SK-N-MC (cell line): ENCODE measurements at regions not wholly inside any gene's neighbourhood (a gene's known extent, or its start where the extent isn't known, plus 50 kb on each side); places are given as distances from the start of the nearest gene placed in this dataset.

Experiments
- DNase-seq: peaks from one replicate; pipeline ENCODE4 v3.0.0-alpha.2; 2011; ENCODE audit warnings: low read depth, low spot score
- H3K27ac ChIP-seq: fragments of 200-600 bp; sonication (generic); 2 replicates; pipeline ENCODE4 v1.5.1; 2016; ENCODE audit warnings: mixed run types
- H3K36me3 ChIP-seq: fragments of 200-600 bp; sonication (generic); 2 replicates; pipeline ENCODE4 v1.6.1; 2017; ENCODE audit warnings: antibody characterized with exemption, low read length, mixed read lengths; ENCODE audit not compliant: insufficient read depth
- H3K4me3 ChIP-seq: fragments of 200-600 bp; sonication (generic); 2 replicates; pipeline ENCODE4 v1.5.1; 2016
- H3K9ac ChIP-seq: fragments of 200-600 bp; sonication (generic); 2 replicates; pipeline ENCODE4 v1.8.0; 2017; ENCODE audit warnings: mixed run types, mixed read lengths; ENCODE audit not compliant: insufficient read length
- H3K9me3 ChIP-seq: fragments of 200-600 bp; sonication (generic); 2 replicates; pipeline ENCODE4 v1.6.1; 2017; ENCODE audit warnings: low read depth, mild to moderate bottlenecking, antibody characterized with exemption, low read length, moderate library complexity, mixed read lengths
- EZH2 ChIP-seq: fragments of 200-600 bp; sonication (generic); IDR thresholded peaks from one replicate; pipeline ENCODE4 v1.6.1; 2017; ENCODE audit warnings: antibody characterized with exemption
- FOXP2 ChIP-seq: optimal IDR thresholded peaks from 2 replicates; pipeline ENCODE3; 2011; ENCODE audit warnings: mild to moderate bottlenecking, moderate library complexity; ENCODE audit not compliant: insufficient read depth; ENCODE audit errors: extremely low read length, control extremely low read depth
- POLR2AphosphoS5 ChIP-seq: IDR thresholded peaks from 2 replicates; pipeline ENCODE4 v1.6.1; 2012; ENCODE audit warnings: mild to moderate bottlenecking, low read depth, low read length, borderline replicate concordance

DNA sequence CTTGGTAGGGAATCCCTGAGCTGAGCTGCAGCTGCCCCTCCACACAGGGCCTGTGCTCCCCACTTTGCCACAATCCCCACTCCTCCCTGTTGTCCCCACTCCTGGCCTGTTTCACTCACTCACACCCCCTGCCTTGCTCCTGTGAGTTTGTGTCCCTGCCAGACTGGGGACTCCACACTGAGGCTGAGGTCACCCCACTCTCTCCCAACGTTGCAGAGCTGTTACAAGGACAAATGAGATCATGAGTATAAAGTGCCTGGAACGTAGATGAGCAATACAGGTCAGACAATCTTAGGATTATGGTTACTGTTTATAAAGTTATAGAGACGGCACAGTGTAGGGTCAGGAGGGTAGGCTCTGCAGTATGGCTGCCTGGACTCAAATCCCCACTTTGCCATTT, 426.0 kb upstream of the SULF2 start:
- no peak overlapping the region for H3K9ac ChIP-seq
- no peaks in the 10 kb centered on the region for H3K36me3 ChIP-seq
- TF ChIP-seq POLR2AphosphoS5 (no peak), FOXP2 (no peak), EZH2 (no peak)
- H3K4me3 ChIP-seq, result no peak overlapping the region
- no peaks in the 10 kb centered on the region for H3K9me3 ChIP-seq
- no peak overlapping the region for H3K27ac ChIP-seq
- no peak for DNase-seq

DNA sequence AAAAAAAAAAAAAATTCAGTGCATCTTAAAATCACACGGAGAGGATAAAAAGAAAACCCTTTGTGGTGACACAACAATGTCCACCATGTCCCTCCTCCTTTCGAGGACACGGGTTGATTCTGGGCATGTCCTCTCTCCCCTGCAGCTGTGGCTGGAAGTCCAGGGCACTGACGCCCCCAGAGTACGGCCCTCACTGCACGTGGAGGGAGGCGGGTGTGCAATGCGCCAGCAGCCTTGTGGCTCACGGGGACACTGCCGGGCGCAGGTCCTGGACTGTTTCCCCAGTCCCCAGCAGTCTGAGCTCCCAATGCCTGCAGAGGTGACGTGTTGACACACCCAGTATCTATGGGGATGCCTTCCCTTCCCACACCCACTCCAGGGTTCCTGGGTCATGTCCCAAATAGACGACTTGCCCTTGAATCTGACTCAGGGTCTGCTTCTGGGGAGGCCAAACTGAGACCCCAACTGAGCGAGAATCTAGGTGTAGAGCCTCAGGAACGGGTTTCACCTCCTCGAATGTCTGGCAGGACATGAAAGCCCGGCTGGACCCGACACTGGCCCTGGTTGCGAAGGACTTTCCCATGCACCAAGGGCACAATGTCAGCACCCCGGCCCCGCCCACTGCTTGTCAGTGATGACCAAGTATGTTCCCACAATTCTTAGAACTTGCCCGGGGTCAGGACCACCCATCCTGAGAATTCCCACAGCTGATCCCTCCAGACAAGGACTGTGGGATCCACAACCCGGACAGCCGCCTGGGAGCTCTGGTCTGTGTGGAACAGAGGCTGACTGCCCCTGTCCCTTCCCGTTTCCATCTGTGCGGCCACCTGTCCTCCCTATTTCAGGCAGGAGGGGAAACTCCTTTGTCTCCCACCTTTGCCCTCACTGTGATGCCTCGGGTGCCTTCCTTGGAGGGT, 425.1 kb upstream of the SULF2 start:
- Histone ChIP-seq H3K27ac (no peak overlapping the region), H3K36me3 (no peaks in the 10 kb centered on the region), H3K9ac (no peak overlapping the region), H3K4me3 (no peak overlapping the region), H3K9me3 (no peaks in the 10 kb centered on the region)
- no peak for DNase-seq
- no peak for TF ChIP-seq POLR2AphosphoS5
- TF ChIP-seq FOXP2, result no peak
- TF ChIP-seq EZH2, result no peak

- no peak for TF ChIP-seq EZH2
- TF ChIP-seq FOXP2, result no peak
- no peak for TF ChIP-seq POLR2AphosphoS5
- no peaks in the 10 kb centered on the region for H3K36me3 ChIP-seq
Measured at GRCh38 chr20:48209102-48209501, 423.8 kb upstream of the SULF2 start.

GRCh38 chr20:48208176-48208575, 422.9 kb upstream of the SULF2 start:
- Histone ChIP-seq H3K4me3 (no peak overlapping the region), H3K9me3 (no peaks in the 10 kb centered on the region), H3K27ac (no peak overlapping the region), H3K36me3 (no peaks in the 10 kb centered on the region), H3K9ac (no peak overlapping the region)
- TF ChIP-seq POLR2AphosphoS5, result no peak
- no peak for DNase-seq

More at GRCh38 chr20:48209102-48209501, 423.8 kb upstream of the SULF2 start:
- Histone ChIP-seq H3K4me3 (no peak overlapping the region), H3K9ac (no peak overlapping the region), H3K27ac (no peak overlapping the region), H3K9me3 (no peaks in the 10 kb centered on the region)
- DNase-seq, result no peak

GRCh38 chr20:48207505-48207904, 422.2 kb upstream of the SULF2 start:
- TF ChIP-seq EZH2 (no peak), POLR2AphosphoS5 (no peak), FOXP2 (no peak)
- no peak for DNase-seq
- Histone ChIP-seq H3K36me3 (no peaks in the 10 kb centered on the region), H3K4me3 (no peak overlapping the region), H3K9ac (no peak overlapping the region), H3K27ac (no peak overlapping the region), H3K9me3 (no peaks in the 10 kb centered on the region)

GRCh38 chr20:48205786-48206185, 420.5 kb upstream of the SULF2 start:
- H3K4me3 ChIP-seq, result no peak overlapping the region
- no peak for TF ChIP-seq EZH2
- no peak for TF ChIP-seq FOXP2
- no peak for TF ChIP-seq POLR2AphosphoS5
- DNase-seq, result no peak
- no peaks in the 10 kb centered on the region for H3K36me3 ChIP-seq
- H3K27ac ChIP-seq, result no peak overlapping the region
- H3K9ac ChIP-seq, result no peak overlapping the region
- H3K9me3 ChIP-seq, result no peaks in the 10 kb centered on the region

DNA sequence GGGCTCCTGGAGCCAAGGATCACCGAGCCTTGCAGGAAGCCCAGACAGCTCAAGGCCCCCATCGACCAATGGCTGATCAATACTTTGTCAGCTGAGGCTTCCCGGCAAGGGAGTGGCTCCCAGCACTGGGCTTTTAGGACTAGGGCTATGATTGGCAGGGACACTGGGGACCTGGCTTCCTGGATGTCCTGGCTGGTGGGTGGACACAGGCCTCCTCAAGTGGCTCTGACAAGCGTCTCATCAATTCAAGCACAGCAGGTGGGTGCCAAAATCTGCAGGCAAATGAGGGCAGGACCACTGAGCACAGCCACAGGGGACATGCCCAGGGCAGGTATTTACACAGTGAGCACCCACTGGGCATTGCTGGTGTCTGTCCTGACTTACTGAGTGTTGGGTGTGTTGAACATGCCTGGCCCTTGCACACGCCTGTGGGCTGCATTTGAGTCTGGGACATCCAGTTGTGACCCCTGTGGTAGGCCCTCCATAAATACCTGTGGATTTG, 420.1 kb upstream of the SULF2 start:
- DNase-seq, result no peak
- no peaks in the 10 kb centered on the region for H3K9me3 ChIP-seq

GRCh38 chr20:48204499-48204898, 419.2 kb upstream of the SULF2 start:
- DNase-seq, result no peak
- Histone ChIP-seq H3K27ac (no peak overlapping the region), H3K4me3 (no peak overlapping the region), H3K36me3 (no peaks in the 10 kb centered on the region), H3K9me3 (no peaks in the 10 kb centered on the region), H3K9ac (no peak overlapping the region)
- no peak for TF ChIP-seq FOXP2
- TF ChIP-seq POLR2AphosphoS5, result no peak

More for the DNA sequence above, 420.1 kb upstream of the SULF2 start:
- Histone ChIP-seq H3K9ac (no peak overlapping the region), H3K36me3 (no peaks in the 10 kb centered on the region), H3K4me3 (no peak overlapping the region), H3K27ac (no peak overlapping the region)
- no peak for TF ChIP-seq POLR2AphosphoS5
- no peak for TF ChIP-seq EZH2
- TF ChIP-seq FOXP2, result no peak
